NOMO-1 (cell line): ENCODE measurements at regions not wholly inside any gene's neighbourhood (a gene's known extent, or its start where the extent isn't known, plus 50 kb on each side); places are given as distances from the start of the nearest gene placed in this dataset.

Experiments
- DNase-seq, 2 experiments: peaks; one replicate each; lab custom pipeline; 2025; ENCODE audit not compliant: unreplicated experiment in 2 of 2; lab: John Stamatoyannopoulos, UW

DNA sequence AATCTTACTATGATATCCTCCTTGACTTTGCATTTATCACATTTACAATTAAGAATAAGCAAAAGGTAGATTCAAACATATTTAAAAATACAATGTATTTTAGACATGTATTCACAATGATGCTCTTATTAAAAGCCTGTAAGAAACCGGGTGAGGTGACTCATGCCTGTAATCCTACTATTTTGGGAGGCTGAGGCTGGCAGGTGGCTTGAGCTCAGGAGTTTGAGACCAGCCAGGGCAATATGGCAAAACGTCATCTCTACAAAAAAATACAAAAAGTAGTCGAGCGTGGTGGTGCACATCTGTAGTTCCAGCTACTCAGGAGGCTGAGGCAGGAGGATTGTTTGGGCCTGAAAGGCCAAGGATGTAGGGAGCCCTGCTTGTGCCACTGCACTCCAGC, 618.4 kb downstream of the CDH18 start:
- no peak for DNase-seq

DNA sequence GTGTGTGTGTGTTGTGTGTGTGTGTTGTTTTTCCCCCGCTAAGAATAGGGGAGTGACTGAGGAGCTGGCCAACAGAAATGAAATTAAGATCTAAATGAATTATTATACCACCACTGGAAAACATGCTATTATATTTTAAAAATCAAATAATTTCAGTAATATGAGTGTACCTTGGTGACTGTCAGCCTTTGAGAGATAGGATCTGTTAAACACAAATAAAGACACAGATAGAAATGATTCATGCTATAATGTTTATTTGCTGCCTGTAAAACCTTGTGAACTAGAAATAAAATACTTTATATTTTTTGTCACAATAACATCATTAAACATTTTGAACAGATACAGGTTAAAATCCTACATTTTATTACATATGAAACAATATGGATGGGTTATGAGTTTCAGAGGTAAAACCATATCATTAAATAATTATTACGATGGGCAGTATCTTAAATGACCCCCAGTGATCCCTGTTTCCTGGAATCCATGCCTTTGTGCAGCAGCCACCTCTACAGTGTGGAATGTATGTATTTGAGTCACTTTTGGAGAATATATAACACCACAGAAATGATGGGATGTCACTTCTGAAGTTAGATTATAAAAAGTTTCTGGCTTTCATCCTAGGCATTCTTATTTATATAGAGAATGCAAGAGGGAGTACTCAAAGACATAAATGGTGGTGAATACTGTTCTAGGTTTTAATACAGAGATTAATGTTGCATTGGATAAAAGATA, 617.2 kb downstream of the CDH18 start:
- no peak for DNase-seq

DNA sequence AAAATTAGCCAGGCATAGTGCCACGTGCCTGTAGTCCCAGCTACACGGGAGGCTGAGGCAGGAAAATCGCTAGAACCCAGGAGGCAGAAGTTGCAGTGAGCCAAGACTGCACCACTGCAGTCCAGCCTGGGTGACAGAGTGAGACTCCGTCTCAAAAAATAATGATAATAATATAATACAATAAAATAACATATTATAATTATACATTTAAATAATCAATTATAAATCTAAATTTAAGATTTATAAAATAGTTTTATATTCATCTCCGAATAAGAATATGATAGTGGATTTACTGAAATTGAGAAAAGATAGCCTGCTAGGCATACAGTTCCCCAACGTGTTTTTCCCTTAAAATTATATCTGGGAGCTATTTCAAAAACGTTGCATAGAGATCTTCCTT, 599.6 kb downstream of the CDH18 start:
- no peak for DNase-seq

DNA sequence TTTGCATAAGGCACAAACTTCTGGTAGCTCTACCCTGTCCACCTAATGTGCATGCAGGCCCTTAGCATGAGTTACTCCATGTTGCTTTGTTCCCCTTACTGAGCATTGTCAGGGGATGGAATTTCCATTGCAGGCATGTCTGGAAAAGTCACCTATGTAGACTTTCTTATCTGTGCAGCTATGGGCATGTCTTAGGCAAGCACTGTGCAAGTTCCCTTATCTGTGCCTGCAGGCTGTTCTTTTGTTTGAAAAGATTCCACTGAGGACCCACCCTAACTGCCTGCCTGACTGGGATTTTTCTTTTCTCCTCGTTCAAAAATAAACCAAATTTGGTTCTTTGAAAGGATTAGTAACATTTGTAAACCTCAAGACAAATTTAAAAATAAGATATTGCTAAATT, 587.0 kb downstream of the CDH18 start:
- no peak for DNase-seq

DNA sequence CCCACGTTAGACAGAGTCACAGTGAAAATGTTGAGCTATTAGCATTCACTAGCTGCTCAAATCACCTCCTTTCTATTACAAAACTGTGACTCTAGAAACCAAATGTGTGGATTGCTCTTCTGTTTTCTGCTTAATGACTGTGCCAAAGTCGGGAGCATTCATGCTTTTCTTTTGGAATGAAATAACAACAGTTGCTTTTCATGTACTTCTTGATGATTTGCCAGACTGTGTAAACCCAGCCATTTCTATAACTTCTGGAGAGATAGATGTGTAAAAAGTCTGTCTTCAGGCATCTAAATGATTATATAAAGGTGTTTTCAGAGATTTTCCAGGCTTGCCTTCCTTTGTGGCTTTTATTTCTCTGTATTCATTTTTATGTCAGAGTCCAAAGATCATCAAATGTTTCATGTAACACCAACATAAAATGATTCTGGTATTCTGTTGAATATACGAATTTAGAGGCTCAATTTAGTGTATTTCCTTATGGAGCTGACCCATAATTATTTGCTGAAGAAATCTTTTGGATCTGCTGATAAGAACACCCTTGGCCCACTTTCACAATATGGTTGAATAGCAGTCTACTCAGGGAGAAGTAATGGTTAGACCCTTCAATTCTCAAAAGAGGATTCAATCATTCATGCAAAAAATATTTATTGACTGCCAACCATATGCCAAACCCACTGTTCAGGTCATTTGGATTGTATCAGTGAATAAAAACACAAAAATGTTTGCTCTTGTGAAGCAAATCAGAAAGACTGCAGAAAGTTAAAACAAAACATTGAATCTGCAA, 581.2 kb downstream of the CDH18 start:
- no peak for DNase-seq

DNA sequence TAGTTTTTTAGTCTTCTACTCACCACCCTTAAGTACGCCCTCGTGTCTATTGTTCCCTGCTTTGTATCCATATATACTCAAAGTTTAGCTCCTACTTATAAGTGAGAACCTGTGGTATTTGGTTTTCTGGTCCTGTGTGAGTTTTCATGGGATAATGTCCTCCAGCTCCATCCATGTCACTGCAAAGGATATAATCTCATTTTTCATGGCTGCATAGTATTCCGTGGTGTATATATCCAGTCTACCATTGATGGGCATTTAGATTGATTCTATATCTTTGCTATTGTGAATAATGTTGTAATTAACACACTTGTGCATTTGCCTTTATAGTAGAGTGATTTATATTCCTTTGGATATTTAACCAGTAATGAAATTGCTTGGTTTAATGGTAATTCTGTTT, 579.9 kb downstream of the CDH18 start:
- no peak for DNase-seq

DNA sequence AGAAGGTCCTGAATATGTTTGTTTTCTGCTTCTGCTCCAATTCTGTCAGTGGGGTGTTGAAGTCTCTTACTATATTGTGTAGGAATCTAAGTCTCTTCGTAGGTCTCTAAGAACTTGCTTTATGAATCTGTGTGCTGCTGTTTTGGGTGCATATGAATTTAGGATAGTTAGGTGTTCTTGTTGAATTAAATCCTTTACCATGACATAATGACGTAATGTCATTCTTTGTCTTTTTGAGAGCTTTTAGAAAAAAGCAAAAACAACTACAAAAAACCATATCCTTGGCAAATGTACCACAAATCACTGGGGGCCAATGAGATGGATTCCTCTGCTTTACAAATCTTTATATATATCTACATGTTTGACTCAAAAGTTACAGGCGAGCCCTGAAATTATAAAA, 576.1 kb downstream of the CDH18 start:
- DNase-seq: no peak
